Stomach (tissue), 8 donors: ENCODE measurements at regions not wholly inside any gene's neighbourhood (a gene's known extent, or its start where the extent isn't known, plus 50 kb on each side); places are given as distances from the start of the nearest gene placed in this dataset.

ENCODE experiments used
- DNase-seq, 2 donors: peaks; one replicate each; pipeline versions ENCODE4 v3.0.0 to v3.0.0-alpha.2; 2013 to 2019
- H3K27ac ChIP-seq, 5 donors: fragments of 200-600 bp in 4 of 5; sonication (generic) in 4 of 5; one replicate each; pipeline ENCODE4 v1.5.1; 2013 to 2019; ENCODE audit warnings: mild to moderate bottlenecking in 1 of 5, moderate library complexity in 1 of 5
- H3K27me3 ChIP-seq, 3 donors: fragments of 200-600 bp; sonication (generic); one replicate each; pipeline ENCODE4 v1.5.1; 2017 to 2019; ENCODE audit warnings: mixed run types in 1 of 3
- H3K36me3 ChIP-seq, 4 donors: fragments of 200-600 bp; sonication (generic); 1 replicate in 3 of 4; 2 replicates in 1 of 4; pipeline ENCODE4 v1.5.1; 2016 to 2019
- H3K4me1 ChIP-seq, 4 donors: fragments of 200-600 bp; sonication (generic); one replicate each; pipeline ENCODE4 v1.5.1; 2016 to 2019
- H3K4me3 ChIP-seq, 4 donors: fragments of 200-600 bp; sonication (generic) in 3 of 4; one replicate each; pipeline ENCODE4 v1.5.1; 2016 to 2019; ENCODE audit warnings: mild to moderate bottlenecking in 1 of 4
- H3K9me3 ChIP-seq, 4 donors: fragments of 200-600 bp; sonication (generic); one replicate each; pipeline ENCODE4 v1.5.1; 2016 to 2019
- EP300 ChIP-seq: sonication (generic); formaldehyde crosslinking; IDR thresholded peaks from one replicate; pipeline ENCODE4 v1.6.1; 2017; ENCODE audit warnings: antibody characterized with exemption
- POLR2A ChIP-seq, 4 donors: fragments of 450-650 bp; IDR thresholded peaks; one replicate each; pipeline ENCODE4 v1.6.1; 2016; ENCODE audit warnings: antibody characterized with exemption in 4 of 4, control low read depth in 2 of 4, mild to moderate bottlenecking in 1 of 4, moderate library complexity in 1 of 4
- POLR2AphosphoS5 ChIP-seq, 3 donors: sonication (generic); formaldehyde crosslinking; IDR thresholded peaks; one replicate each; pipeline ENCODE4 v1.6.1; 2016; ENCODE audit warnings: antibody characterized with exemption in 3 of 3
- WGBS, 5 donors: extraction: QIAGEN DNeasy Blood & Tissue Kit in 3 of 5; methylation state at CpG; one replicate each; pipeline versions ENCODE4 v1.1.5 to v1.1.7; 2013 to 2018; 5-methylcytosine and 5-hydroxymethylcytosine counted together
- intact Hi-C: fragments of 100-400 bp; cut with DNase I; formaldehyde crosslinking; loops from one replicate; pipeline ENCODE4 v1.15.1; 2023; ENCODE audit warnings: low total_unique reads
- TF ChIP-seq, protein P1 (sequence below), 7 experiments: fragments of 450-650 bp in 4 of 7; fragments of 200-600 bp in 3 of 7; sonication (generic) in 3 of 7; IDR thresholded peaks; one replicate each; pipeline ENCODE4 v1.5.1; 2016 to 2019; ENCODE audit warnings: antibody characterized with exemption in 7 of 7, control low read depth in 2 of 7, mild to moderate bottlenecking in 1 of 7
- donor health status: healthy with polysubstance abuse.
- donor health status: Bipolar disorder and iron deficiency.
- donor health status: healthy.

DNA sequence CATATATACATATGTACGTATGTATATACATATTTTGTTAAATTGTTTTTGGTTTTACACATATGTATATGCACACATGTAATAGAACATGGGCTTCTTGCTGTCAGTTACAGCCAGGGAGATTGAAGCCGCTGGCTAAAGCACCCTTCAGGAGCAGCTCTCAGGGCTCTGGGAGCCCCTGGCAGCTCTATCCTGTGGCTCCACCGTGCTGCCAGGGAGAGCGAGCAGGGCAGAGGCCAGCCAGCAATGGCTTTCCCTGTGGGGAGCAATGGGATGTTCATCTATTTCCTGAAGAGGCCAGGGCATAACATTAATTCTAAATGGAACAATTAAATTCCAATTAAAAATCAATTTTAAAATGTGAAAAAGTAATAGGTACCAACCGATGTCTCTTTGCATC, 102.9 kb downstream of the PSMG1 start:
- TF ChIP-seq EP300 (no peak), POLR2AphosphoS5 (IDR thresholded peaks at IDR 0.05) (no peak), POLR2A (IDR thresholded peaks at IDR 0.05) (no peak)
- TF ChIP-seq, protein P1, sequence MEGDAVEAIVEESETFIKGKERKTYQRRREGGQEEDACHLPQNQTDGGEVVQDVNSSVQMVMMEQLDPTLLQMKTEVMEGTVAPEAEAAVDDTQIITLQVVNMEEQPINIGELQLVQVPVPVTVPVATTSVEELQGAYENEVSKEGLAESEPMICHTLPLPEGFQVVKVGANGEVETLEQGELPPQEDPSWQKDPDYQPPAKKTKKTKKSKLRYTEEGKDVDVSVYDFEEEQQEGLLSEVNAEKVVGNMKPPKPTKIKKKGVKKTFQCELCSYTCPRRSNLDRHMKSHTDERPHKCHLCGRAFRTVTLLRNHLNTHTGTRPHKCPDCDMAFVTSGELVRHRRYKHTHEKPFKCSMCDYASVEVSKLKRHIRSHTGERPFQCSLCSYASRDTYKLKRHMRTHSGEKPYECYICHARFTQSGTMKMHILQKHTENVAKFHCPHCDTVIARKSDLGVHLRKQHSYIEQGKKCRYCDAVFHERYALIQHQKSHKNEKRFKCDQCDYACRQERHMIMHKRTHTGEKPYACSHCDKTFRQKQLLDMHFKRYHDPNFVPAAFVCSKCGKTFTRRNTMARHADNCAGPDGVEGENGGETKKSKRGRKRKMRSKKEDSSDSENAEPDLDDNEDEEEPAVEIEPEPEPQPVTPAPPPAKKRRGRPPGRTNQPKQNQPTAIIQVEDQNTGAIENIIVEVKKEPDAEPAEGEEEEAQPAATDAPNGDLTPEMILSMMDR (IDR thresholded peaks at IDR 0.05) = no peak
- peaks cover 0 to 24% (median 19%) of the 10 kb centered on the region in 4 donors for H3K4me1 ChIP-seq
- no peaks in the 10 kb centered on the region for H3K27me3 ChIP-seq
- no peaks in the 10 kb centered on the region for H3K36me3 ChIP-seq
- H3K27ac ChIP-seq = peak overlapping the region in 3 of 5 donors; percentile 25 to 80 (median 69)
- 89 to 94% (median 90%) methylated on average over 5 of the region's 5 CpGs for WGBS, 5 donors
- H3K4me3 ChIP-seq = no peak overlapping the region
- DNase-seq = no peak
- intact Hi-C loops = no loop called here
- peaks cover 0 to 7% (median 2%) of the 10 kb centered on the region in 4 donors for H3K9me3 ChIP-seq

DNA sequence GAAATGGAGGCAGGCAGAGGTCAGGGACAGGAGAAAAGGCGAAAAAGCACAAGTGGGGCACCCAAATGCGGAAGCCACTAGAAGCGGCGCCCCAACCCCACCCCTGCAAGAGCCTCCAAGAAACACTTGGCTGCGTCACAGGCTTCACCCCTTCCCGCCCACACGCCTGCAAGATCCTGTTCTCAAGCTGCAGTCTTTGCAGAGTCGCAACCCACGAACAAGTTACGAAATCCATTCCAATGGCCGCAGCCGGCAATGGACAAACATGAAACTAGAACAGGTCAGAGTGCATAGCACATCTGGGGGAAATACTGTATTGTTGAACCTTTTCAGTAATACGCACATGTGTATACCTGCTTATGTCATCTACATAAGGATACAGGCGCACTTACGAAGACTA, 103.6 kb downstream of the PSMG1 start:
- peaks cover 0 to 13% (median 8%) of the 10 kb centered on the region in 4 donors for H3K9me3 ChIP-seq
- 79 to 86% (median 83%) methylated on average over 15 of the region's 15 CpGs for WGBS, 5 donors
- intact Hi-C loops = no loop called here
- H3K27me3 ChIP-seq = no peaks in the 10 kb centered on the region
- H3K4me3 ChIP-seq = no peak overlapping the region
- DNase-seq = peak; percentile 50 to 60
- H3K27ac ChIP-seq = peak overlapping the region in 3 of 5 donors; percentile 43 to 80 (median 69)
- no peaks in the 10 kb centered on the region for H3K36me3 ChIP-seq
- TF ChIP-seq POLR2AphosphoS5 (IDR thresholded peaks at IDR 0.05) = peak in 1 of 3 donors; percentile 24
- no peak for TF ChIP-seq EP300
- H3K4me1 ChIP-seq = peaks cover 0 to 24% (median 19%) of the 10 kb centered on the region in 4 donors

DNA sequence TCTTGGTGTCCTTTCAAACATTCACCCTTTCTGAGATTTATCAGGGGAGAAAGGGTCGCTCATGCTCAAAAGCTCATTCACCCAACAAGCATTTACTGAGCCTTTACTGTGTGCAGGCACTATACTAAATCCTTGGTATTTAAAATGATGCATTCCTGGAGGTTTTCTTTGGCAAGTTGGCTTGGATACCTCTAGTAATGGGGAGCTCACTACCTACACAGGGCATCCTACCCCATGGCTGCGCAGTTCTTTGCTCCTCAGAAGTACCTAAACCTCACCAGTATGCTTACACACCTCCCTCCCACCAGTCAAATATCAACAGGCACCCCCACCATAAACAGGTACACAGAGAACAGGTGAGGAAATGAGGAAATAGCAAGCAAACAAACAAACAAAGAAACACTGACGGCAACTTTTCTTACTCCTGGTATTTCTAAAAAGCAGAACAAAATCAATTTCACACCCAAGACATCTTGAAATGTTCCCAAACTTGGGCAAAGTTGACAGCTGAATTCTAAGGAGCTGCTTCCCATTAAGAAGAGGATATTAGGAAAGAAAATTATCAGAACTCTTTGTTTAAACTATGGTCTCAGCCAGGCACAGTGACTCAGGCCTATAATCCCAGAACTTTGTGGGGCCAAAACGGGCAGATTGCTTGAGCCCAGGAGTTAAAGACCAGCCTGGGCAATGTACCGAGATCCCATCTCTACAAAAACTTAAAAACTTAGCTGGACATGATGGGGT, 104.8 kb downstream of the PSMG1 start:
- no peak overlapping the region for H3K4me3 ChIP-seq
- TF ChIP-seq EP300 (no peak), POLR2A (IDR thresholded peaks at IDR 0.05) (no peak)
- no peaks in the 10 kb centered on the region for H3K27me3 ChIP-seq
- H3K4me1 ChIP-seq = peaks cover 0 to 19% (median 15%) of the 10 kb centered on the region in 4 donors
- H3K9me3 ChIP-seq = peaks cover 0 to 13% (median 8%) of the 10 kb centered on the region in 4 donors
- DNase-seq = no peak
- no peaks in the 10 kb centered on the region for H3K36me3 ChIP-seq
- peak overlapping the region in 3 of 5 donors; percentile 43 to 80 (median 69) for H3K27ac ChIP-seq
- 85 to 90% (median 87%) methylated on average over 5 of the region's 5 CpGs for WGBS, 5 donors
- intact Hi-C loops = no loop called here

DNA sequence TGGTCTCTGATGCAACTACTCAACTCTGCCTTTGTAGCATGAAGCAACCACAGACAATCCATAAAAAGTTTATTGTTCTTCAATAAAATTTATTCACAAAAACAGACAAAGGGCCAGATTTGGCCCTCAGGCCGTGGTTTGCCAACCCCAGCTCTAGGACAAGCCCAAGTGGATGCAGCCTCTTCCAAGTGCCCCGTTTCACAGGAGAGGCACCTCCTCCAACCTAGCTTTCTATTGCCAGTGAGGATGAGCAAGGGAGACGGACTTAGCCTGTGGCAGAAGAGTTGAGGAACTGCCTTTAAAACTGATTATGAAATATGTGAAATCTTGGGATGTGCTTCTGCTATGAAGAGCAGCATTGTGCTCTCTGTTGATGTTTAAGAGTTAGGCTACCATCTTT, 105.4 kb downstream of the PSMG1 start:
- DNase-seq = no peak
- intact Hi-C loops = no loop called here
- 54 to 87% (median 72%) methylated on average over 3 of the region's 3 CpGs for WGBS, 5 donors
- H3K36me3 ChIP-seq = no peaks in the 10 kb centered on the region
- H3K4me3 ChIP-seq = no peak overlapping the region
- TF ChIP-seq, protein P1 (IDR thresholded peaks at IDR 0.05) = no peak
- TF ChIP-seq POLR2AphosphoS5 (IDR thresholded peaks at IDR 0.05) = no peak
- TF ChIP-seq POLR2A (IDR thresholded peaks at IDR 0.05) = no peak
- TF ChIP-seq EP300 = no peak
- H3K9me3 ChIP-seq = peaks cover 0 to 13% (median 8%) of the 10 kb centered on the region in 4 donors
- H3K27ac ChIP-seq = peak overlapping the region in 2 of 5 donors; percentile 15 to 80
- no peaks in the 10 kb centered on the region for H3K27me3 ChIP-seq
- H3K4me1 ChIP-seq = peaks cover 0 to 13% (median 9%) of the 10 kb centered on the region in 4 donors

DNA sequence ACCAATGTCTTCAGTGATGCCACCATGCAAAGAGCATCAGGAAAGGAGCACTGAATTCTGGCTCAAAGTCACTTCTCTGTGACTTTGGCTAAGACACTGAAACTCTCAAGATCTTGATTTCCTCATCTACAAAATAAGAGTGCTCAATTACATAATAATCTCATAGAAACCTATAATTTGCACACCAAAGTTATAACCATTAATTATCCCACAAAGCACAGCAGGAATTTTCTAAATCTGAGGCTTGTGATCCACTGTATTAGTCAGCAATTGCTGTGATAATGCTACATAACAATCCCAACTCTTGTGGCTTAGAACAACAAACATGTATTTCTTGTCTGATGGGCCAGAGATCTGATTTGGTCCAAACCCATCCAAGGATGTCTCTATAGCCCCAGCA, 108.7 kb downstream of the PSMG1 start:
- Histone ChIP-seq H3K36me3 (no peaks in the 10 kb centered on the region), H3K27me3 (no peaks in the 10 kb centered on the region), H3K4me3 (no peak overlapping the region), H3K4me1 (peaks cover 0 to 13% (median 6%) of the 10 kb centered on the region in 4 donors), H3K9me3 (peaks cover 0 to 13% (median 8%) of the 10 kb centered on the region in 4 donors), H3K27ac (no peak overlapping the region)
- TF ChIP-seq POLR2AphosphoS5 (IDR thresholded peaks at IDR 0.05) (no peak), POLR2A (IDR thresholded peaks at IDR 0.05) (no peak), EP300 (no peak)
- TF ChIP-seq, protein P1 (IDR thresholded peaks at IDR 0.05) = no peak
- no peak for DNase-seq
- intact Hi-C loops = no loop called here
